MM.1S (cell line): ENCODE measurements at regions not wholly inside any gene's neighbourhood (a gene's known extent, or its start where the extent isn't known, plus 50 kb on each side); places are given as distances from the start of the nearest gene placed in this dataset.

Experiments
- EZH2 ChIP-seq: fragments of 300-600 bp; sonication (generic); optimal IDR thresholded peaks from 2 replicates; pipeline ENCODE3; 2017; ENCODE audit warnings: low read depth, mild to moderate bottlenecking, antibody characterized with exemption, low read length, mixed read lengths
- TF ChIP-seq, protein P1 (sequence below): fragments of 300-600 bp; sonication (generic); IDR thresholded peaks from 2 replicates; pipeline ENCODE4 v1.5.1; 2016; ENCODE audit warnings: antibody characterized with exemption, low read length, mixed read lengths

- TF ChIP-seq, protein P1, sequence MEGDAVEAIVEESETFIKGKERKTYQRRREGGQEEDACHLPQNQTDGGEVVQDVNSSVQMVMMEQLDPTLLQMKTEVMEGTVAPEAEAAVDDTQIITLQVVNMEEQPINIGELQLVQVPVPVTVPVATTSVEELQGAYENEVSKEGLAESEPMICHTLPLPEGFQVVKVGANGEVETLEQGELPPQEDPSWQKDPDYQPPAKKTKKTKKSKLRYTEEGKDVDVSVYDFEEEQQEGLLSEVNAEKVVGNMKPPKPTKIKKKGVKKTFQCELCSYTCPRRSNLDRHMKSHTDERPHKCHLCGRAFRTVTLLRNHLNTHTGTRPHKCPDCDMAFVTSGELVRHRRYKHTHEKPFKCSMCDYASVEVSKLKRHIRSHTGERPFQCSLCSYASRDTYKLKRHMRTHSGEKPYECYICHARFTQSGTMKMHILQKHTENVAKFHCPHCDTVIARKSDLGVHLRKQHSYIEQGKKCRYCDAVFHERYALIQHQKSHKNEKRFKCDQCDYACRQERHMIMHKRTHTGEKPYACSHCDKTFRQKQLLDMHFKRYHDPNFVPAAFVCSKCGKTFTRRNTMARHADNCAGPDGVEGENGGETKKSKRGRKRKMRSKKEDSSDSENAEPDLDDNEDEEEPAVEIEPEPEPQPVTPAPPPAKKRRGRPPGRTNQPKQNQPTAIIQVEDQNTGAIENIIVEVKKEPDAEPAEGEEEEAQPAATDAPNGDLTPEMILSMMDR, result no peak
- no peak for TF ChIP-seq EZH2
Observed at GRCh38 chr4:24143741-24144140, 253.9 kb upstream of the PPARGC1A start.
